Muscle of arm (tissue), 1 donor: ENCODE measurements at regions not wholly inside any gene's neighbourhood (a gene's known extent, or its start where the extent isn't known, plus 50 kb on each side); places are given as distances from the start of the nearest gene placed in this dataset.
A peak's percentile ranks its signal among the peaks of the same experiment; 100 is the strongest.
"Not testable (repeated sequence)": the region's sequence is repeated elsewhere in the genome, so short reads cannot be mapped to it uniquely, and the experiment has no call there.

ENCODE experiments used
- DNase-seq: peaks from one replicate; pipeline ENCODE4 v3.0.0-alpha.2; 2013

DNA sequence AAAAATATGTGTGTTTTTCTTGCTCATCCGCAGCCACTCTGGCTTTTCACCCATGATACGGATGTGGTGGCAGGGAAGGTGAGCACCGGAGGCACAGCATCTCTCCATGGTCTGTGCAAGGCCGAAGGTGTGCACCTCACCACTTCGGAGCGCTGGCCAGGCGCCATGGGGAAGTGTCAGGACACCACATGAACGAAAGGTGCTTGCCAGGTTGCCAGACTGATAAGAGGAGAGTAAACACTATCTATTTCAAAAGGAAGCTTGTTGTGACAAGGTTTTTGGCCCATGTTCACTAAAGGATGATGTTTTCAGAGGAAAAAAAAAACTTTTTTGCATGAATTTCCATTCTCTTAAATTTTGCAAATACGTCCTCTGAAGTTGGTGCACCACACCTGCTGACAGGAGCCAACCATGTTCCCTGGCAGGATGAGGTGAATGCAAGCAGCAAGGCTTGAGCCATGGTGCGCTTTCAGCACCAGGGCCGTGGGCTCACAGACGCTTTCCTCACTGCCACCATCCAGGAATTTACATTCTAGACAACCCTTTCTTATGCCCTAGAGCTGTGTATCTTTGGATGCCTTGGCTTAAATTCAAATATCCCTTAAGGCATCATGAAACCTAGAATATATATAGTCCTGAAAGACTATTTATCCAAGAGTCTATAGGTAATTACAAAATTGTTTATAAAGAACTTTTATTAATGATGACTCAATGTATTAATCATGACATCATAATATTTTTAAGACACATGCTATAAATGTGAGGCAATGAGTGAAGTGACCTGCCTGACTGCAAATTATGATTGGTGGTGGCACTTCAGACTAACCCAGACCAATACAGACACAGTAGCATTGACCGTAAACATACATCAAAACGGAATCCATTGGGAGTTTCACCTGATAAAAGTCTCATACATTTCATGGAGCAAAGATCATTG, 234.5 kb downstream of the TFAP2A start:
- DNase-seq, result no peak

DNA sequence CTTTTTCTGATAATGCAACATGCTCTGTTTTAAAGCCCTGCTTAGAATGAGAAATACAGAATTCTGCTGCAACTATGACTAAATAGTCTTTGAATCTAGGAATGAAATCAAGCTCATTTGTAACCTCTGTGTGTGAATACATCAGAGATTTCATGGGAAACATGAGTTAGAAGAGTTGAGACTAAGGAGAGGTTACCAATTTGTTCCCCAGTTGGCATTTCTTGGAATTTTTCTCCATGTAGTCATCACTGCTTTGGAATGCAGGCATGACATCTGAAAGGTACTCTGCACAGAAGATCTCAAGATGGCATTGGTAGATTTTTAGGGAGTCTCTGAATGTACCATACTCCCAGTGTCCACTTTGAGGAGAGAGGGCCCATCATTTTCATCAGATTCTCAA, 237.2 kb downstream of the TFAP2A start:
- no peak for DNase-seq

DNA sequence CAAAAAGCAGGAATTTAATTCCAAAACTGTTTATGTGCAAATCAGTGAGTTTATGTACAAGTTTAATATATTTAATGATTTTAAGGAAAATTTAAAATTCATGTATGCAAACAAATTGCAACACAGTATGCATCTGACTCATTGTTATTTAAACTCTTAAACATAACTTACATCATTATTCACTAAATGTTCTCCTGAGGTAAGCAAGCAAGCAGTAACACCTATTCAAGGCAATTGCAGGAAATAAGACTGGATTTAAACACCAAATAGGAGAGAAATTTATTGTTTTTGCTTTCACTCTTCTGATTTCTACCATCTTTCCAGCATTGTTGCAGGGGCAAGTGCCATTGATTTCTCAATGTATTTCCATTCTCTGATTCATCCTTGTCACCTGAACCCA, 239.5 kb downstream of the TFAP2A start:
- DNase-seq, result no peak

DNA sequence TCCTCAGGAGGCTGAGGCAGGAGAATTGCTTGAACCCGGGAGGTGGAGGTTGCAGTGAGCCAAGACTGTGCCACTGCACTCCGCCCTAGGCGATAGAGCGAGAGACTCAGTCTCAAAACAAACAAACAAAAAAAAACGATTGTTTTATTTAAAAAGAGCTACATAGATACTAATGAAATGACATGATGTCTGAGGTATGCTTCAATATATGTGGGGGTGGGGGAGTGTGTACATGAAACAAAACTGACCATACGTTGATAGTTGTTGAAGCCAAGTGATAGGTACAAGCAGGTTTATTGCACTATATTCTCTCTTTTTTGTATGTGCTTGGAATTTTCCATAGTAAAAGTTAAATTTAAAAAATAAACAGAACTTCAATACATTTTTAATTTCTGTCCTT, 240.1 kb downstream of the TFAP2A start:
- no peak for DNase-seq

DNA sequence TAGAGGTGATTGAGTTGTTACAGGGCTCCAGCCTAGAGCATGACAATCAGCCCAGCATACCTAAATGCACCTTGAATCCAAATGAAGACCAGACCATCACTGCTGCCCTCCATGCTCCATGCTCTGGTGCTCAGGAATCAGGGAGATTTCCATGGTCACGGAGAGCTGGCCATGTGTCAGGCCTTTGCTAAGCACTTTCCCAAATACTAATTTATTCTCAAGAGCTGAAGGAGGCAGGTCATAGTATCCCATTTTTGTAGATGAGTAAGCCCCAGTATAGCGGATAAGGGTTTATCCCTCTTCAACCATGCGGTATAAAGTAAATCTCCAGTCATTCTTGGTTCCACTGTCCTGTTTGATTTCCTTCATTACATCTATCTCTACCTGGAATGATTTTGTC, 240.8 kb downstream of the TFAP2A start:
- DNase-seq, result no peak

DNA sequence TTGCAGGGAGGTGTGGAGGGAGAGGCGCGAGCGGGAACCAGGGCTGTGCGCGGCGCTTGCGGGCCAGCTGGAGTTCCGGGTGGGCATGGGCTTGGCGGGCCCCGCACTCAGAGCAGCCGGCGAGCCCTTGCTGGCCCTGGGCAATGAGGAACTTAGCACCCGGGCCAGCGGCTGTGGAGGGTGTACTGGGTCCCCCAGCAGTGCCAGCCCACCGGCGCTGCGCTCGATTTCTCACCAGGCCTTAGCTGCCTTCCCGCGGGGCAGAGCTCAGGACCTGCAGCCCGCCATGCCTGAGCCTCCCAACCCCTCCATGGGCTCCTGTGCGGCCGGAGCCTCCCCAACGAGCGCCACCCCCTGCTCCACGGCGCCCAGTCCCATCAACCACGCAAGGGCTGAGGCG, 243.2 kb downstream of the TFAP2A start:
- DNase-seq, result not testable (repeated sequence)

DNA sequence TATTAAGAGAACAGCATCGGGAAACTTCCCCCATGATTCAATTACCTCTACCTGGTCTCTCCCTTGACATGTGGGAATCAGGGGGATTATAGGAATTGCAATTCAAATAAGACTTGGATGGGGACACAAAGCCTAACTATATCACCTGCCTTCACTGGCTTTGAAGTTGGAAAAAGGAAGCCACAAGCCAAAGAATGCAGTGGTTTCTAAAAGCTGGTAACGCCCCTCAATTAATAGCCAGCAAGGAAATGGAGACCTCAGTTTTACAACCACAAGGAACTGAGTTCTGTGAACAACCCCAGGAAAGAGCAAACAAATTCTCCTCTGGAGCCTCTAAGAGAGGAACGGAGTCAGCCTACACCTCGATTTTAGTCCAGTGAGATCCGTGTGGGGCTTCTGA, 244.1 kb downstream of the TFAP2A start:
- no peak for DNase-seq

DNA sequence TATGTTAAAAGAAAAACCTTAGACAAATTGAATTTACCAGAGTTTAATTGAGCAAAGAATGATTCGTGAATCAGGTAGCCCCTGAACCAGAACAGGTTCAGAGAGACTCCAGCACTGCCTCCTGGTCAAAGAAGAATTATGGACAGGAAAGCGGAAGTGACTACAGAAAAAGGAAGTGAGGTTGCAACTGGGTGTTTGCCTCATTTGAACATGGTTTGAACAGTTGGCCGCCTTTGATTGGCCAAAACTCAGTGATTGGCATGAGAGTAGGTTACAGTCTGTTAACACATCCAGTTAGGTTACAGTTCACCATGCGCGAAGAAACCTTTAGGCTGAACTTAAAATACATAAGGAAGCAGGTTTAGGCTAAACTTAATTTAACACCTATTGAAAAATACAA, 248.8 kb downstream of the TFAP2A start:
- DNase-seq, result no peak

DNA sequence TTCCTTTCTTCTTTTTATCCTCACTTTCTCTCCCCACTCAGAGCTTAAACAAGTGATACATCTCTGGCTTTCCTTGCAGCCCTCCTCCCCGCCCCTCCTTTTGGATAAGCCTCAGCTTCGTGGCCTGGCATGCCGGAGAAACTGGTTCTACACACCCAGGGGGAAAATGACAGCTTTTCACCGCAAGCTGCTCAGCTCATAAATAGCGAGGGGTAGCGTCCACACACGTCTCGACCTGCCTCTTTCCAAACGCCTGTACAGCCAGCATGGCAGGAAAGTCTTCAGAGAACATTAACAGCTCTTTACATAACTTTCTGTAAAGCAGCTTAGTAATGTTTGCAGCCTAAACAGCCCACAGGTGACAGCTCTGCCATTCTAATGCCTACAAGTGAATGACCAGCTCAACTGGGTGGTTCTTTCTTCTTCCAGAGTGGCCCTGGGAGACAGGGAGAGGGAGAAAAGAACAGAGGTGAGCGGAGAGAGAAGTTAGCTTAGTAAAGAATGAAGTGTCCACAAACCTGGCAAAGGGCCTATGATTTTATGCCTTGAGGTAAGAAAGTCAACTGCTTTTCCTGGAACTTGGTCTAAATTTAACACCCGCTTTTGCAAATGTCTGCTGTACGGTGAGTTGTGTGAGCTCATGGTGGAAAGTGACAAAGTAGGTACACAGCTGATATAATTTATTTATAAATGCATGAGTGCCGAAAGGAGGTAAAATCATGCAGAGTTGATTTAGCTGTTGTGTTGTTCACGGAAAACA, 251.5 kb downstream of the TFAP2A start:
- no peak for DNase-seq

DNA sequence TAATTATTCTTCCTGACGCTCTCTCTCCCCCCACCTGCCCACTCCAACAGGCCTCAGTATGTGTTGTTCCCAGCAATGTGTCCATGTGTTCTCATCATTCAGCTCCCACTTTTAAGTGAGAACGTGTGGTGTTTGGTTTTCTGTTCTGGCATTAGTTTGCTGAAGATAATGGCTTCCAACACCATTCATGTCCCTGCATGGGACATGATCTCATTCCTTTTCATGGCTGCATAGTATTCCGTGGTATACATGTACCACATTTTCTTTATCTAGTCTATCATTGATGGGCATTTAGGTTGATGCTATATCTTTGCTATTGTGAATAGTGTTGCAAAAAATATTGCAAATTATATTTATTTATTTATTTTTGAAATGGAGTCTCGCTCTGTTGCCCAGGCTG, 258.0 kb downstream of the TFAP2A start:
- no peak for DNase-seq

DNA sequence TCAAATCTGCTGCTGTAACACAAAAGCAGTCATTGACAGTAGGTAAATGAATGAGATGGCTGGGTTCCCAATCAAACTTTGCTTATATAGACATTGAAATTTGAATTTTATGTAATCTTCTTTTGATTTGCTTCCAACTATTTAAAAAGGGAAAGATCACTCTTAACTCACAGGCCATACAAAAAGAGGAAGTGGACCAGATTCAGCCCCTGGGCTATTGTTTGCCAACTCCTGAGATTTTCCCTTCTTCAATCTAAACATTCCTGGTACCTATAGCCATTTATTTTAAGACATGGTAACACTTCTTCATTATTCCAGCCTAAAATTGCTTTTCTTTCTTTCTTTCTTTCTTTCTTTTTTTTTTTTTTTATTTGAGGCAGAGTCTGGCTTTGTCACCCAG, 260.6 kb downstream of the TFAP2A start:
- DNase-seq, result no peak

DNA sequence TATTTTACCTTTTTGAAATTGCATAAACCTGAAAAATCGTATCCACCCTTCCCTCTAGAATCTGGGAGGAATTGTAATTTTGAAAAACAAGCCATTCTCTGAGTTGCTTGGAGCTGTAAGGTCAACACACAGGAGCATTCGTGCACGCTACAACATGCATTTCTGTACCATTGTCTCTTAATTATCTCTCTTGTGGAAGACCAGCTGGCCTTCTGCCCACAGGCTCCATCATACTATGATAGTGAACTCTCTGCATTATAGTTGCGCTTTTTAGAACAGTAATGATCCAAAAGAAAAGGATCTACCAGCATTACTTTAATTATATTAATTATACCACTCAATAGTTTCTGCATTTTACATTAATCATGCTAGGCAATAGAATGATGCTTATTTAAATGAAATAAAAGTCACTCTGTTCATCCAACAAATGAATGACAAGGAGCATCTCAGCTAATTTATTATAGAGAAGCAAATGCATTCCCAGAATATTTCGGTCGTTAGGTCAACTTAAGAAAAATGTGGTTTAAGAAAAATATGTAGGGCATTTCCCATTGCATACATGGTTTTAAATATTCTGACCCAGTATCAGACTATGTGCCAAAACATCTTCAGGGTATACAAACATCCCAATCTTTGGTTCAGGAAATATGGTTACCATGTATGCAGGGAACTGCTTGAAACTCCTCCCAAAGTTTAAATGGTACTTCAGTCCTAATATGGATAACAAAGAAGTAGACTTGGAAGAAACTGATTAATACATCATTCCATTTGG, 263.5 kb downstream of the TFAP2A start:
- no peak for DNase-seq

DNA sequence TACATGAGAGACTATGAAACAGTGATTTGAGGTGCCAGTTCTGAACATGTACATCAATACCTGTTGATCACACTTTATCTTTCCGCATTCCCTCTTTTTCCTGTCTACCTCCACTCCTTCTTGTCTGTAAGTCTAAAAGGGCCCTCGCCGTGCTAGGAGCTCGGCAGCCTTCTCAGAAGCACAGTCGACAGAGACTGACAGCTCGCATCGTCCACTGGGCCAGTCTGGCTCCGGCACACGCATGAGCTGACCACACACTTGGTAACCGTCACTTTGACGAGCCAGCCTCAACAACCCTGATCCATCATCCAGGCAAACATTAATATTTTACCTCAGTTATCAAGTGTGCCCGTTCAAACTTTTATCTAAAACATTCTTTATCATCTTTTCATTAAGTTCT, 265.3 kb downstream of the TFAP2A start:
- DNase-seq, result no peak

DNA sequence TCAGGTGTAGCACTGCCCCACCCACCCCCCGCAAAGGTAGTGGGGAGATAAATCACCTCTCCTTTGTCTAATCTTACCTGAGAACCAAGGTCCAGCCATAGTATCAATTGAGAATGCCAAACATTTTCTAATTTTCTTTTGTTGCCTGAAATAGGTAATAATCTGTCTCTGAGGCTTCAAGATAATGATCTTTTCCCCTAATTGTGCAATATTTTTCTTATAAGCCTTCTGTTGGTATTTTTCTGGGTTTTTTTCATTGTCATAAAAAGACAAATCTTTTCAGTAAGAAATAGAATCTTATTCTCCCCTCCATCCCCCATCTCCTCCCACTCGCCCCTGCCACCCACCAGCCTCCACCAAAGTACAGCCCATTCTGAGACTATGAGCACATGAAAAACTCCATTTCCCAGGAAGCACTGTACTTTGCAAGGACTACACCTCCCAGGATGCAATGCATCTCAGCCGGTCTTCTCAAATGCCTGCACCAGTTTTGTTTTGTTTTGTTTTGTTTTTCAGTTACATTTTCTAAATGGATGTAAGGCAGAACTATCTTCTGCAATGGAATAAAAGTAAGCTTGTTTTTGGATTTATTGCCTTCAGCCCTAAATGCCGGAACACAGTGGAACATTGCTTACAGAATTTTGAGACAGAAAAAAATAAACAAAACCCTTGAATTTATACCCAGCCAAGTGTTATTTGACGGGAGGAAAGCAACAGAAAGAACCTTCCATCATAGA, 268.0 kb downstream of the TFAP2A start:
- peak; percentile 15 for DNase-seq

DNA sequence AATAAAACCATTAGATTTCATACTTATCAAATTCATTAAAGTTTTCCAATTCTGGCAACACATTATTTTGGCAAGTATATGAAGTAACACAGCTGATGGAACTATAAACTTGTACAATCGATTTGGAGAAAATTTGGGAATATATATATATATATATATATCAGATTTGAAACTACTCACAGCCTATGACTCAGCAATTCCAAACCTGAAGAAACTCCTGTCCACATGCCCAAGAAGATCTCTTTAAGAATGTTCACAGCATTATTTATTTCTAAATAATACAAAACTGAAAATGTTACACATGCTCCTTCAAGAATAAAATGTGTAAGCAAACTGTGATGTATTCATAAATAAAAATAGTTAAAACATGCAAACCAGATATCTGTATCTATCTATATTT, 270.1 kb downstream of the TFAP2A start:
- no peak for DNase-seq

DNA sequence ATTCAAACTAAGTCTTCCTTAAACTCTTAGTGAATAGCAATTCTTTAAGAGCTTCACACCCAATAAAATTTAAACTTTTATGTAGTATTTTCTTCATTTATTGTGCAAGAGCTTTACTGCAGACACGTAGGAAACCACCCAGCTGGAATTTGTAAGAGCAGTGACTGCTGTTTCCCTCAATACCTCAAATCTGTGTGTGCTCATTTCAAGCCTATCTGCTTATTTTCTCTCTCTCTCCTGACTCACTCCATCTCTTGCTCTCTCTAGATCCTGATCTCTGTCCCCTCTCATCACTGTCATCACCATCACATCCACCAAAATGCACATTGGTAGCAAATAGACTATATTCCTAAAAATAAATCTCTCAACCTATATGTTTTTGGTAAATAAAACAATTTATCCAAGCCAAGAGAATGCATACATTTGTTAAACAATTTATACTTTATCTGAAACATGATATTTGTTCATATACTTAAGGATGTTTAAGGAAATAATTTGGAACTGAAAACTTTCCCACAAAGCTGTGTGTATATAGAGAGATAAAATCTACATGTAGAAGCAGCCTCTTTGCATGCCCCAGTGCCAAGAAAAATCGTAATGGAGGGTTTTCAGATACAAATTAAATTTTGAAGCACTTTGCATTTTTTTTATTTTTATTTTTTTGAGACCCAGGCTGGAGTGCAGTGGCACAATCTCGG, 273.0 kb downstream of the TFAP2A start:
- no peak for DNase-seq

DNA sequence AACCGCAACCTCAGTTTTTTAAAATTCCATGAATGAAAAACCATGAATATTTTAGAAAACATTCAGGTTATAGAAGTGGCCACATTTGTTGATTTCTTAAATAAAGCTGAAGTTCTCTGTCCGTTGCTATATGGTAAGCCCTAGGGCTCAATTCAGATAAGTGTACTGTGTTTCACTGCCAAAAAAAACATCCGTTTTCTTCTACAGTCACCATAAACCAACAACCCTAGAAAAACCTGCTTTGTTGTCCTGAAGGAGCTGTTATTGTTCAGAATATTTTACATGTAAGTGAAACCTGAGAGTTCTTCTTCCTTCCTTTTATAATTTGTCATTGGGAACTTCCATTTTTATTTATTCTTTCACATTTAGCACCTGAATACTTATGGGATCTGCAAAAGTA, 274.1 kb downstream of the TFAP2A start:
- DNase-seq, result no peak

DNA sequence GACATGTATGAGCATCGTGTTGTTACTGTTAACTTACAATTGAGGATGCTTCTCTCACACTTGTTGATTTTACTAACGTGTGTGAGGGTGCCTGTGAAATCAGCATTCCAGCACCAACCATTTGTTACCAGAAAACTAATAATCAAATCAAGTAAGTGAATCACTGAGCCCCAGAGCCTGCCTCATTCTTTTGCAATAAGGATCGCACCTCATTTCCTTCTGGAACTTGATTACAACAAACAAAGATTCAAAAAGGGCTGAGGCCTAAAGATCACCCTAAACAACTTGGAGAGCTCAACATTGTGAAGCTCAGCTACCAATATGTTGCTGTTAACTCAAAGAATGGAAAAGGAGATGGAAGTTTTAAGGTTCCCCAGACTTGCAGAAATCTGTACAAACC, 274.7 kb downstream of the TFAP2A start:
- no peak for DNase-seq

DNA sequence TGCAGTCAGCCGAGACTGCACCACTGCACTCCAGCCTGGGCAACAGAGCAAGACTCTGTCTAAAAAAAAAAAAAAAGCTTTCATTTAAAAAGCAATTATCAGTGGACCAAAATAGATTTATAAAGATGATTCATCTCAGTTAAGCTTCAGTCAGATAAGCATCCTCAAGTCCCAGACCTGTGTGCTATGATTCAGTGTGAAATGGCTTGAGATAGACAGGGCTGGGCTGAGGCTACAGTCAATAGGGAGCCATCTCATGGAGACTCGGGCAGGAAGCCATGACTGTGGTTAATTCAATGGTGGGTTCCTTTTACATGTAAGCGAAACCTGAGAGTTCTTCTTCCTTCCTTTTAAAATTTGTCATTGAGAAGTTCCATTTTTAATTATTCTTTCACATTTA, 276.0 kb downstream of the TFAP2A start:
- DNase-seq, result no peak

DNA sequence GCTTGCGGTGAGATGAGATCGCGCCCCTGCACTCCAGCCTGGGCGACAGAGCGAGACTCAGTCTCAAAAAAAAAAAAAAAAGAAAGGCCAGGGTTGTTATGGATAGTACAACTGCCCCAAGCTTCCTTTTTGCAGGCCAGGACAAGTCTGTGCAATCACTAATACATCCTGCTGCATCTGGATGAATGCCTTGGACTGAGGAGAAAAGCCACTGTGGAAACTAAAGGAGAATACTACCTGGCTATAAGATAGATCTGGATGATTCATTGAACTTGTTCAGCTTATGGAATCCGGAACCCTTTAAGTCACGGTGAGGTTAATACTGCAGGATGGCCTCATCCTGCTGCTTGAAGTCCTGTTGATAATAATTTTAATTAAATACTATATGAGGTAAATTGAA, 278.2 kb downstream of the TFAP2A start:
- DNase-seq, result no peak

DNA sequence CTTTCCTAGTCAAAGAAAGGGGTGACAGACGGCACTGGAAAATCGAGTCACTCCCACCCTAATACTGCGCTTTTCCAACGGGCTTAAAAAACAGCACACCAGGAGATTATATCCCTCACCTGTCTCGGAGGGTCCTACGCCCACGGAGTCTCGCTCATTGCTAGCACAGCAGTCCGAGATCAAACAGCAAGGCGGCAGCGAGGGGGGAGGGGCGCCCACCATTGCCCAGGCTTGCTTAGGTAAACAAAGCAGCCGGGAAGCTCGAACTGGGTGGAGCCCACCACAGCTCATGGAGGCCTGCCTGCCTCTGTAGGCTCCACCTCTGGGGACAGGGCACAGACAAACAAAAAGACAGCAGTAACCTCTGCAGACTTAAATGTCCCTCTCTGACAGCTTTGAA, 280.7 kb downstream of the TFAP2A start:
- DNase-seq, result not testable (repeated sequence)
